Keratinocyte (primary cell): ENCODE measurements at regions not wholly inside any gene's neighbourhood (a gene's known extent, or its start where the extent isn't known, plus 50 kb on each side); places are given as distances from the start of the nearest gene placed in this dataset.

Experiments used
- CTCF ChIP-seq, 3 experiments: IDR thresholded peaks in 1 of 3; conservative IDR thresholded peaks in 1 of 3; optimal IDR thresholded peaks in 1 of 3; 2 replicates in 2 of 3; 3 replicates in 1 of 3; pipeline versions ENCODE3 to v1.5.1; 2011; ENCODE audit warnings: low read length in 3 of 3, mild to moderate bottlenecking in 3 of 3, moderate library complexity in 2 of 3, control low read depth in 1 of 3, inconsistent platforms in 1 of 3; ENCODE audit not compliant: insufficient read depth in 2 of 3; ENCODE audit errors: extremely low read depth in 1 of 3
- EZH2 ChIP-seq: IDR thresholded peaks from one replicate; pipeline ENCODE4 v1.6.1; 2012; ENCODE audit warnings: inconsistent platforms, mild to moderate bottlenecking, low read length, moderate library complexity

GRCh38 chr2:107698861-107699260 lies 127.8 kb upstream of the RGPD4 start:
- no peak for TF ChIP-seq CTCF (optimal IDR thresholded peaks at IDR 0.05 in 1 of 3, IDR thresholded peaks at IDR 0.05 in 1 of 3, conservative IDR thresholded peaks at IDR 0.05 in 1 of 3; ENCODE audit: extremely low read depth in 1 of 3, insufficient read depth in 2 of 3, low read length in 3 of 3)
- TF ChIP-seq EZH2 = no peak
